Right cardiac atrium (tissue), 5 donors: ENCODE measurements at regions not wholly inside any gene's neighbourhood (a gene's known extent, or its start where the extent isn't known, plus 50 kb on each side); places are given as distances from the start of the nearest gene placed in this dataset.
"Not testable (repeated sequence)": the region's sequence is repeated elsewhere in the genome, so short reads cannot be mapped to it uniquely, and the experiment has no call there.

Source experiments
- ATAC-seq, 2 donors: fragments of 200-7000 bp; cut with Tn5 transposase; one replicate each; pipeline versions ENCODE4 v1.8.0 to v1.9.1; 2020; ENCODE audit warnings: moderate library complexity in 2 of 2, mild to moderate bottlenecking in 1 of 2
- DNase-seq, 3 donors: peaks; one replicate each; pipeline ENCODE4 v3.0.0-alpha.2; 2020
- H3K27ac ChIP-seq: one replicate; pipeline ENCODE4 v1.5.1; 2013; ENCODE audit warnings: mild to moderate bottlenecking, low read length, control low read depth, moderate library complexity
- H3K27me3 ChIP-seq: one replicate; pipeline ENCODE4 v1.6.1; 2013; ENCODE audit not compliant: control insufficient read depth, insufficient read depth
- H3K4me1 ChIP-seq: one replicate; pipeline ENCODE4 v1.6.1; 2013; ENCODE audit warnings: low read length; ENCODE audit not compliant: control insufficient read depth, insufficient read depth
- H3K4me3 ChIP-seq: one replicate; pipeline ENCODE4 v1.5.1; 2013; ENCODE audit warnings: low read length, control low read depth
- H3K9me3 ChIP-seq: one replicate; pipeline ENCODE4 v1.6.1; 2013; ENCODE audit warnings: low read length; ENCODE audit not compliant: control insufficient read depth
- WGBS: extraction: QIAGEN DNeasy Blood & Tissue Kit; methylation state at CpG from one replicate; pipeline ENCODE4 v1.1.7; 2013; 5-methylcytosine and 5-hydroxymethylcytosine counted together
- intact Hi-C, 4 donors: fragments of 100-400 bp; cut with DNase I; formaldehyde crosslinking; loops; one replicate each; pipeline versions ENCODE4 v1.11.0 to v1.14.0; 2022 to 2023
- donor health status: healthy with polysubstance abuse.
- donor health status: DM: no; HTN: yes; CAD: no.
- donor health status: DM: no; HTN: no; CAD: no.
- donor health status: DM: no; HTN: yes; CAD: no; lungs with severe emphysema.
- donor health status: DM: yes; HTN: yes; CAD: no.

DNA sequence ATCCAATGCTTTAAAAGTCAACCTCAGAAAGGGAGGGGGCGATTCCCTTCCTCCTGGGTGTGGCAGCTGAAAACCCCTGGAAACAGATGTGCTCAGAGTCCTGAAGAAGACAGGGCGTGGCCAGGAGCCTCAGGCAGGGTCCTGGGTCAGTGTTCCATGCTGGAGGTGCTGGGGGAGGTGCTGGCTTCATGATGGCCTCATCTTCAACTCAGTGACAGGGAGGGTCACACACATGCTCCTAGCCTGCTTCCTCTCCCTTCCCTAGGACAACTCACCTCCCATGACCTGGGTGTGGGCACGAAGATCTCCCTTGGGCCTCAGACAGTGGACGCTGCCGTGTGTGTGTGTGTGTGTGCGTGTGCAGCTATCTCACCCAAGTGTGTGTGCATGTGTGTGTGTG lies 245.6 kb upstream of the B3GAT1 start:
- intact Hi-C loops: no loop called here
- Histone ChIP-seq H3K4me3 (no peak overlapping the region), H3K9me3 (no peaks in the 10 kb centered on the region), H3K27ac (no peak overlapping the region), H3K27me3 (no peaks in the 10 kb centered on the region), H3K4me1 (no peaks in the 10 kb centered on the region)
- no peak for DNase-seq
- ATAC-seq: no peak
- WGBS: 68% methylated on average over 6 of the region's 6 CpGs

DNA sequence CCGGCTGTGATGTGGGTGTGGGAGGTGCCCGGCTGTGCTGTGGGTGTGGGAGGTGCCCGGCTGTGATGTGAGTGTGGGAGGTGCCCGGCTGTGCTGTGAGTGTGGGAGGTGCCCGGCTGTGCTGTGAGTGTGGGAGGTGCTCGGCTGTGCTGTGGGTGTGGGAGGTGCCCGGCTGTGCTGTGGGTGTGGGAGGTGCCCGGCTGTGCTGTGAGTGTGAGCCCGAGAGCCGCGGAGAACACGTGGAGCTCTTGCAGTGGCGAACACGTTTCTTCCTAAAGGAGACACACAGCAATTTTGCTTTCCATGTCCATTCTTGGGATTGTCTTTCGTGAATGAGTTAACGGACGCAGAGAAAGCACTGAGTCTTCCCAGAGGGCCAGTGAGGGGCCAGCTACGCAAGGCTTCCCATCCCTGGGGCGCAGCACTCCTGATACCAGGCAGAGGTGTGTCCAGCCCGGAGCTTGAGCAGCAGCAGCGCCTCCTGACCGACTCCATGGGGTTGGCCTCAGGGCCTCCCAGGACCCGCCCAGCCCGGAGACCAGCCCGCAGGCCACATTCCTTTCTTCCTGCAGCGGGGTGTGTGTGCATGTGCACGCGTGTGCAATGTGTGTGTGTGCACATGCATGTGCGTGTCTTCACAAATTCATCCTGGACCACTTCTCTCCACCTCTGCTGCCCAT lies 245.0 kb upstream of the B3GAT1 start:
- 72% methylated on average over 29 of the region's 29 CpGs for WGBS
- intact Hi-C loops: no loop called here
- Histone ChIP-seq H3K27me3 (no peaks in the 10 kb centered on the region), H3K27ac (no peak overlapping the region), H3K4me1 (no peaks in the 10 kb centered on the region), H3K9me3 (no peaks in the 10 kb centered on the region), H3K4me3 (no peak overlapping the region)
- DNase-seq (no peak), ATAC-seq (no peak)

DNA sequence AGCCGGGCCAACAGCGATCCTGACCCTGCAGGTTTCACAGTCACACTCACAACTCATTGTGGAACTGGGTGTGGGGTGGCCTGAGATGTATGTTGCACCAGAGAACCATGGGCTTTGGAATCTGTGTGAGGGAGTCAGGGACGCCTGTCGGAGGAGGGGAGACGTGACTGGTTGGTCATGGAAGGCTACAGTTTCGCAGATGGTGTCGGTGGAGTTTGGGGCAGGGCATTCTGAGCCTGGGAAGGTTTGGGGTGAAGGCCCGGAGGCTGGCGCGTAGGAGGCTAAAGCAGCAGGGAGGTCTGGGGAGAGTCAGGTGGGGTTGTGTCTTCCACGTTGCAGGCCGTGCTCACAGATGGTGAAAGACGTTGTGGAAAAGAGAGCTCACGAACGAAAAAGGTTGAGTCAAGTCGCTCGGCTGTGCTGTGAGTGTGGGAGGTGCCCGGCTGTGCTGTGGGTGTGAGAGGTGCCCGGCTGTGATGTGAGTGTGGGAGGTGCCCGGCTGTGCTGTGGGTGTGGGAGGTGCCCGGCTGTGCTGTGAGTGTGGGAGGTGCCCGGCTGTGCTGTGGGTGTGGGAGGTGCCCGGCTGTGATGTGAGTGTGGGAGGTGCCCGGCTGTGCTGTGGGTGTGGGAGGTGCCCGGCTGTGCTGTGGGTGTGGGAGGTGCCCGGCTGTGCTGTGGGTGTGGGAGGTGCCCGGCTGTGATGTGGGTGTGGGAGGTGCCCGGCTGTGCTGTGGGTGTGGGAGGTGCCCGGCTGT lies 244.2 kb upstream of the B3GAT1 start:
- intact Hi-C loops, H3K27me3 ChIP-seq, ATAC-seq, H3K4me1 ChIP-seq, H3K27ac ChIP-seq, DNase-seq, H3K9me3 ChIP-seq, H3K4me3 ChIP-seq: not testable (repeated sequence)
- WGBS: 86% methylated on average over 29 of the region's 29 CpGs

DNA sequence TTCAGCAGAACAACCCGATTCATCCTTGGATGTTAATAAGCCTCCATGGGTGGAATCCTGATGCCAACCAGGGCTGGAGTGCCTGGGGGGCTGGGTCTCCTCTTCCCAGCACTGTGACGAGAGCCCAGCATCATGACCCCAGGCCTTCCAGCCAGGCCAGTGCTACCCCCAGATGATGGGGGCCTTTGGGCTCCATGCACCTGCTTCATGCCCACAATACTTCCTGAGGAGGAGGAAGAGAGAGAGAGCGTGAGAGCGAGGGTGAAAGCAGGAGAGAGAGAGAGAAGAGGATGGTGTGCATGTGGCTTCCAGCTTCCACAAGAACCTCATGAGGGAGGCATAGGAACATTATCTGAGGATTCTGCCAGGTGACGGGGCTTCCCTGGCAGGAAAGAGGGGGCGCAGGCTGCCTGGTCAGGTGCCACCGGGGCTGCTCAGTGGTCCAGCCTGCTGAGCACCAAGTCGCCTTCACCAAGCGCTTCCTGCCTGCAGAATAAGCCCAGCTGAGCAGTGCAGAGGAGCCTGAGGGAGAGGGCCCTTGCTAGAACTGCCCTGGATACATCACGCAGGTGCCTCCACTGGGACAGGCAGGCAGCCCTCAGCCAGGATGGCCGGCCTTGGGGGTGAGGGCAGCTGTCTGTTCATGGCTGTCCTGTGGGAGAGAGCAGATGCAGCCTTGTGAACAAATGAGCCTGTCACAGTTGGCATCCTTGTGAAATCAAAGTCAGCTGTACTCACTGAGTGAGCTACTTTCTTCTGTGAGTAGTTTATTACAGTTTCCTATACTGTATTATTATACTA lies 243.3 kb upstream of the B3GAT1 start:
- Histone ChIP-seq H3K4me3 (no peak overlapping the region), H3K9me3 (no peaks in the 10 kb centered on the region), H3K27me3 (no peaks in the 10 kb centered on the region), H3K4me1 (no peaks in the 10 kb centered on the region), H3K27ac (no peak overlapping the region)
- intact Hi-C loops: no loop called here
- ATAC-seq (no peak), DNase-seq (no peak)
- WGBS: 80% methylated on average over 11 of the region's 11 CpGs

DNA sequence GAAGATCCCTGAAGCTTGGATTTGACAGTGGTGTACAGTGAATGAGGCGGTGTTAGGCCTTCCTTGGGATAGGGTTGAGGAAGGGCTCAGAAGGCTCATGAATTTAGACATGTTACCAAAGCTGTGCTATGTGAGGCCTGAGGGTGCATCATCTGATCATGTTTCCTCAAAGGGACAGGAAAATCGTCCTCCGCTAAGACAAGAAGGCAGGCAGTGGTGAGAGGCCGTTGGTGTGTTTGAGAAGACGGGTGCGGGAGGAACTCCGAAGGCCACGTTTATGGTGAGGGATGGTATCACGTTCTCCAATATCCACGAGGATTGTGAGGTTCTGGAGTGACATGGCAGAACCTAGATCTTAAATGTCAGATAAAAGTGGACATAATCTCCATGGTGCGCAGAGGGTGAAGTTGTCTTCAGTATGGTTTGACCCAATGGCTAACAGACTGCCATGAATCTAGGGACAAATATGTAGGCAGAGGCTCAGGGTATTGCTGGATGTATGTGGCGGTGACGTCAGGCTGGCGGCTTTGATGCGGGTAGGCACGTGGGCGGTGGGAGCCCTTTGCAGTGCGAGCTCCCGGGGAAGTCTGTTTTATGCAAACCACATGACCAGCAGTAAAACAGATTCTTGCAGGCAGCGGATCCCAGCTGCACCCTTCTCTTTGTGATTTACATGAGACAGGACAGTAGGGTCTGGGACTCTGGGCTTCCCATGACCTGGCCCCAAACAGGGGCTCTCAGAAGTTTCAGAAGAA lies 242.3 kb upstream of the B3GAT1 start:
- no peaks in the 10 kb centered on the region for H3K27me3 ChIP-seq
- no peak for DNase-seq
- no peak overlapping the region for H3K27ac ChIP-seq
- no peak for ATAC-seq
- WGBS: 79% methylated on average over 20 of the region's 20 CpGs
- H3K9me3 ChIP-seq: no peaks in the 10 kb centered on the region
- H3K4me1 ChIP-seq: no peaks in the 10 kb centered on the region
- intact Hi-C loops: no loop called here
- no peak overlapping the region for H3K4me3 ChIP-seq

DNA sequence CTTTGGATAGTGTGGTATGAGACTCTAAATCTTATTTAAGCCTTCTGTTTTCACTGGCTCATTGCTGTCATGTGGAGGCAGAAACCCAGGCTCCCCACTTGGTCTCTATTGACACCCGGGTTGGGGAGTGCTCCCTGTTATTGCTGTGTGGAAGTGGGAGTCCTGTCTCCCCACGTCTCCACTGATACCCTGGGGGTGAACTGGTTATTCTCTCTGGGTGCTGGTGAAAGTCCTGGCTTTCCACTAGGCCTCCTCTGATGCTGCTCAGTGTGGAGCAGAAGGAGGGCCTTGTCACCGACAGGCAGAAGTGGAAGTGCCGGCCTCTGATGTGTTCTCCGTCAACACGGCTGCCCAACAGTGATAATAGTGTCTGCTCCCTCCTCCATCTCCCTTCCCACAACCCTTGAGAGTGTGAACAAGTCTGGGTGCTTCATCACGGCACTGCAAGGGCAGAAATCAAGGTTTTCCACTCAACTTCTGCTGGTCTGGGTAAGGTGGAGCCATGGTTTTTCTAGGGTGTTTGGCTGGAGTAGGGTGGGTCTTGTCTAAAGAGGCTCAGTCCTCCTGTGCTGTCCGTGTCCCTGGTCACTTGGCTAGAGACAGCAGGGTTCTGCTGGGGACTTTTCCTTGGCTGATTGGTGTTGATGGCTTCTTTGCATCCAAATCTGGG lies 240.7 kb upstream of the B3GAT1 start:
- DNase-seq (no peak), ATAC-seq (no peak)
- H3K27me3 ChIP-seq: no peaks in the 10 kb centered on the region

DNA sequence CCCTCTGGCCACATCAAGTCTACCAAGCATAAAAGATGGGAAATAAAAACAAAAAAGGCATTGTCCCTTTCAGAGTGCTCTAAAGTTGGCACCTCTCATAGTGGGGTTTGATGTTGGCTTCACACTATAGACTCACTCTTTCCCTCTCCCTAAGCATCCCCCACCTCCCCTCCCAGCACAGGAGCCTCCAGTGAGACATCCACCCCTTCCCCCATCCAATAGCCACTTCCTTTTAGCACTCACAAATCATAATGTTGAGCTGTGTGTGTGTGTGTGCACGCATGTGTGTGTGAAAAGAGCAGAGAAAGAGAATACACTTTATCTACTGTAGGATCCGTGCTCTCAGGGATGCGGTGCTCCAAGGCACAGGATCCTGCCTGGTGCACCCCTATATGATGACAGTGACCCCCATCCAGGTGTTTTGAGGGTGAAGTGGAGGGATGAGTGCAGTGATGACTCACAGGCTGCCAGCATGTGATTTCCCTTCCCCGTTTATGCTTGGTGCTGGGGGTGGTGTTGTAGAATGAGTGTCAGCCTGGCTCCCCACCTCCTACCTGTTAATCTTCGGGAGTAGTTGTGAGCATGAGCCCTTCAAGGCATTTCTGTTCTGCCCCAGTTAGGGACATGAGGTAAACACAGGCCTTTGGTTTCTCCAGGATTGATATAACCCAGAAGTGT lies 235.2 kb upstream of the B3GAT1 start:
- Histone ChIP-seq H3K27me3 (no peaks in the 10 kb centered on the region), H3K27ac (no peak overlapping the region), H3K9me3 (no peaks in the 10 kb centered on the region), H3K4me3 (no peak overlapping the region), H3K4me1 (no peaks in the 10 kb centered on the region)
- intact Hi-C loops: no loop called here
- WGBS: 57% methylated on average over 5 of the region's 5 CpGs
- DNase-seq (no peak), ATAC-seq (no peak)

More for the DNA sequence above, 240.7 kb upstream of the B3GAT1 start:
- WGBS: 44% methylated on average over 8 of the region's 8 CpGs
- intact Hi-C loops: no loop called here
- Histone ChIP-seq H3K4me1 (no peaks in the 10 kb centered on the region), H3K27ac (no peak overlapping the region), H3K9me3 (no peaks in the 10 kb centered on the region), H3K4me3 (no peak overlapping the region)

DNA sequence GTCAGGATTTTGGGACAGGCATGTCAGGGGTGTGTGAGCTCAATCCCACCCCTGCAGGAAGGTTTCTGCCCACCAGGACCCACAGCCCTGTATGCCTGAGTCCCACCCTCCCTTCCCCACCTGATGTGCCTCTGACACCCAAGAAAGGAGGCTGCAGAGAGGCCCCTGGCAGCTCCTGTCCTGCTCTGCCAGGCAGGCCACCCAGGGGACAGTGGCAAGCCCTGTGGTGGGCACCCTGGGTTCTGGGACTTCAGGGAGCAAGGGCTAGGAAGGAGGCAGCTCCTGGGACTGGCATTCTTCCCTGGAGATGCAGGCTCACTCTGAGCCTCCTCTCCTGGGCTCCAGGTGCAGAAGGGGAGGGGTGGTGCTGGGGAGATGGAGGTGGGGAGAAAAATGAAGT lies 234.5 kb upstream of the B3GAT1 start:
- DNase-seq (no peak), ATAC-seq (no peak)
- intact Hi-C loops: no loop called here
- H3K4me3 ChIP-seq: no peak overlapping the region
- no peaks in the 10 kb centered on the region for H3K27me3 ChIP-seq
- H3K9me3 ChIP-seq: no peaks in the 10 kb centered on the region
- no peak overlapping the region for H3K27ac ChIP-seq
- H3K4me1 ChIP-seq: no peaks in the 10 kb centered on the region

DNA sequence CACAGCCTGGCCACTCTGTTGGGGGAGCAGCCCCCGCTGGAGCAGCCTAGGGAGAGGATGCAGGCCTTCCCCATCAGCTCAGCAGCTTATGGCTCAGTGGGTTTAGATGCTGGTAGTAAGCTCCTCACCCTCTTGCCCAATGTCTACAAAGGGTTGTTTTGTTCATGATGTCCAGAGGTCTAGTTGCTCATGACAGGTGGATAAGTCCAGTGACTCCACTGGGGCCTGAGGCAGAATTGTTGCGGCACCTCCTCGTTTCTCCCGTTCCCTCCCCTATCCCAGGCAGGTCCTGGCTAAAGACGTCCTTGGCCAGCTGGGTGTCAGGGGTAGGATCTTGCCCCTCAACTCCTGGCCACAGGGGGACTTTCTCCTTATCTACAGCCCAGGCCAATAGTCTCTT lies 233.5 kb upstream of the B3GAT1 start:
- intact Hi-C loops: no loop called here
- ATAC-seq: no peak
- no peaks in the 10 kb centered on the region for H3K4me1 ChIP-seq
- H3K9me3 ChIP-seq: no peaks in the 10 kb centered on the region
- DNase-seq: no peak
- H3K27ac ChIP-seq: no peak overlapping the region
- H3K27me3 ChIP-seq: no peaks in the 10 kb centered on the region
- WGBS: 70% methylated on average over 5 of the region's 5 CpGs
- no peak overlapping the region for H3K4me3 ChIP-seq
